ENCODE measurements at regions not wholly inside any gene's neighbourhood (a gene's known extent, or its start where the extent isn't known, plus 50 kb on each side); places are given as distances from the start of the nearest gene placed in this dataset.

GRCh38 chr15:20348291-20348899 is 193.2 kb downstream of the GOLGA6L6 start:
- no peaks in the 10 kb centered on the region for H3K4me1 ChIP-seq (ENCODE audit: insufficient read depth, low read length)
- TF ChIP-seq EZH2phosphoT487 (IDR thresholded peaks at IDR 0.05; ENCODE audit: borderline replicate concordance, low read length) = no peak
- no peak for TF ChIP-seq EZH2 (IDR thresholded peaks at IDR 0.05; ENCODE audit: low read length, unreplicated experiment)
- TF ChIP-seq CTCF (conservative IDR thresholded peaks at IDR 0.05; ENCODE audit: low read depth, low read length) = no peak
- H3K79me2 ChIP-seq (ENCODE audit: low read length) = no peaks in the 10 kb centered on the region
- peaks cover 38% of the 10 kb centered on the region for H3K9me3 ChIP-seq (ENCODE audit: low read length)
- H3K4me2 ChIP-seq (ENCODE audit: low read length) = no peak overlapping the region
- ChIA-PET POLR2A (ENCODE audit: unreplicated experiment) (no interaction called here), CTCF (no interaction called here)
- ATAC-seq (no peak), DNase-seq (no peak)
- no TSS peak for BruUV-seq (replicated peaks)
- H3K27ac ChIP-seq (ENCODE audit: low read length) = no peak overlapping the region
- no peaks in the 10 kb centered on the region for H3K9me2 ChIP-seq (replicated peaks; ENCODE audit: low read length)
- no peaks in the 10 kb centered on the region for H3F3A ChIP-seq (ENCODE audit: low read length, unreplicated experiment)
- no peak overlapping the region for H3K9ac ChIP-seq (ENCODE audit: low read length)
- no peak overlapping the region for H2AFZ ChIP-seq (ENCODE audit: low read length)
- no peaks in the 10 kb centered on the region for H3K27me3 ChIP-seq (ENCODE audit: low read length)
- intact Hi-C loops (cut with micrococcal nuclease) = no loop called here
- no peaks in the 10 kb centered on the region for H4K20me1 ChIP-seq (ENCODE audit: low read length)
- no peaks in the 10 kb centered on the region for H3K36me3 ChIP-seq (ENCODE audit: low read depth, low read length)
- H3K4me3 ChIP-seq (ENCODE audit: low read length) = no peak overlapping the region

DNA sequence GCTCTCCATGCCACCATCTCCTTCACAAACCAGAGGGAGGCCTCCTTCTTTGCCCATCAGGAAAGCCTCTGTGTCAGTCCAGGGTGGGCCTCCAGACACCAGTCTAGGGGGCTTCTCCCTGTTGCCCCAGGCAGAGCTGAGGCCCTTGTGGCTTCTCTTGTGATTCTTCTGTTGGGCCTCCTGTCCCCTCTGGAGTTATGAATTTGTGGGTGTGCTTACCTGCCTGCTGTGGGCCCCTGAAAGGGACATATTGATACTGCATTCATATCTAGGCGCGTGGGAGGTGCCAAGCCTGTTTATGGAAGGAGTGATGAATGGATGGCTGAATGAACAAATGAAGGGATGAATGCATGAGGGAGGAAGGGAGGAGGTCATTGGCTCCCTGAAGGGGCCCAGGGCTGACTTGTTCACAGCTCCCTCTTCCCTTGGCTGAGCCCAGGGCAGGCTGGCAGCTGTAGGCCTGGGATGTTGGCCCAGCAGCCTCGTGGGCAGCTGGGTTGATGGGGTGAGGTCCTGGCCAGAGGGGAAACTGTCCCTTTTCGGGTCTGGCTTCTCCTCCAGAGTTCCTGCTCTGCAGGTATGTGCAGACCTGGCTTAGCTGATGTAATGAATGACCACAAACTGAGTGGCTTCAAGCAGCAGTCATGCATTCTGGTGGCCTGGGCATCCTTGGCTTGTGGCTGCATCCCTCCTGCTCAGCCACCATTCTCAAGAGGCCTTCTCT is 195.4 kb downstream of the GOLGA6L6 start:
- POLR2A ChIA-PET (ENCODE audit: unreplicated experiment) = no interaction called here
- TF ChIP-seq EZH2phosphoT487 (IDR thresholded peaks at IDR 0.05; ENCODE audit: borderline replicate concordance, low read length) (no peak), EZH2 (IDR thresholded peaks at IDR 0.05; ENCODE audit: low read length, unreplicated experiment) (no peak)
- no peak for ATAC-seq

DNA sequence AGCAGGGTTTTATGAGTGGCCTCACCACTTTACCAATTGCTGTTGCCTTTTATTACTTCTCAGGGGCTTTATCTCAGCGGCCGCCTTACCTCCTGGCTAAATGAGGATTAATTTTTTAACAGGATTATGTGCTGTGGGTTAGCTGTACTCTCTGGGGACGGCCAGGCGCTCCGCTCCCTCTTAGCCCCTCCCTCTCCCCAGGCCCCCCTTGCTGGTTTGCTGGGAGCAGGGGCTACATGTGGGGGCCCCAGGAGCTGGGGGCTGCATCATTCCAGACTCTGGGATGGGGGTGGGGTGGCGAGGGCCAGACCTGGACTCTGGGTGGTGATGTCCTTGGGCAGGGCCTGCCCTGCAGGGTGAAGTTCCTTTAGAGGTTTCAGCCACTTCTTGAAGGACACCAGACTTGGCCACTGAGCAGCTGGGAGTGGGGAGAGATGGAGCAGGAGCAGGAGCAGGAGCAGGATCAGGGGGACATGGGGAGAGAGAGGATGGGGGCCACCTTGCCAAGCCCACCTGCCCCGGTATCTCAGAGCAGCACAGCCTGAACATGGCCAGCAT is 196.1 kb downstream of the GOLGA6L6 start:
- Histone ChIP-seq H3K36me3 (ENCODE audit: low read depth, low read length) (no peaks in the 10 kb centered on the region; the same call in 1 of the 2 replicates), H3K9ac (ENCODE audit: low read length) (no peak overlapping the region), H2AFZ (ENCODE audit: low read length) (no peak overlapping the region), H3K79me2 (ENCODE audit: low read length) (no peaks in the 10 kb centered on the region), H3K9me3 (ENCODE audit: low read length) (peaks cover 53% of the 10 kb centered on the region), H4K20me1 (ENCODE audit: low read length) (no peaks in the 10 kb centered on the region), H3K9me2 (replicated peaks; ENCODE audit: low read length) (no peaks in the 10 kb centered on the region), H3K4me2 (ENCODE audit: low read length) (no peak overlapping the region), H3K4me3 (ENCODE audit: low read length) (no peak overlapping the region), H3K27me3 (ENCODE audit: low read length) (no peaks in the 10 kb centered on the region), H3K27ac (ENCODE audit: low read length) (no peak overlapping the region), H3K4me1 (ENCODE audit: insufficient read depth, low read length) (no peaks in the 10 kb centered on the region), H3F3A (ENCODE audit: low read length, unreplicated experiment) (no peaks in the 10 kb centered on the region)
- no peak for ATAC-seq
- BruUV-seq (replicated peaks) = no TSS peak
- POLR2A ChIA-PET (ENCODE audit: unreplicated experiment) = no interaction called here
- intact Hi-C loops (cut with micrococcal nuclease) = no loop called here
- CTCF ChIA-PET = no interaction called here
- TF ChIP-seq CTCF (conservative IDR thresholded peaks at IDR 0.05; ENCODE audit: low read depth, low read length) (no peak), EZH2phosphoT487 (IDR thresholded peaks at IDR 0.05; ENCODE audit: borderline replicate concordance, low read length) (no peak), EZH2 (IDR thresholded peaks at IDR 0.05; ENCODE audit: low read length, unreplicated experiment) (no peak)
- DNase-seq = no peak

More for the DNA sequence above, 195.4 kb downstream of the GOLGA6L6 start:
- Histone ChIP-seq H3K9me2 (replicated peaks; ENCODE audit: low read length) (no peaks in the 10 kb centered on the region), H3K27me3 (ENCODE audit: low read length) (no peaks in the 10 kb centered on the region), H2AFZ (ENCODE audit: low read length) (no peak overlapping the region), H3K4me1 (ENCODE audit: insufficient read depth, low read length) (no peaks in the 10 kb centered on the region), H3K36me3 (ENCODE audit: low read depth, low read length) (no peaks in the 10 kb centered on the region; the same call in 1 of the 2 replicates), H3K9ac (ENCODE audit: low read length) (no peak overlapping the region), H3K4me2 (ENCODE audit: low read length) (no peak overlapping the region), H3K27ac (ENCODE audit: low read length) (no peak overlapping the region), H3K9me3 (ENCODE audit: low read length) (peaks cover 46% of the 10 kb centered on the region), H3K79me2 (ENCODE audit: low read length) (no peaks in the 10 kb centered on the region), H3K4me3 (ENCODE audit: low read length) (no peak overlapping the region), H4K20me1 (ENCODE audit: low read length) (no peaks in the 10 kb centered on the region), H3F3A (ENCODE audit: low read length, unreplicated experiment) (no peaks in the 10 kb centered on the region)
- CTCF ChIA-PET = no interaction called here
- no TSS peak for BruUV-seq (replicated peaks)
- intact Hi-C loops (cut with micrococcal nuclease) = no loop called here
- no peak for DNase-seq
